LNCaP clone FGC (cell line): ENCODE measurements at regions not wholly inside any gene's neighbourhood (a gene's known extent, or its start where the extent isn't known, plus 50 kb on each side); places are given as distances from the start of the nearest gene placed in this dataset.

Experiments used
- DNase-seq: peaks from one replicate; pipeline ENCODE4 v3.0.0-alpha.2; 2011; ENCODE audit warnings: low read depth
- H3K4me3 ChIP-seq: 2 replicates; pipeline ENCODE4 v1.5.1; 2011; ENCODE audit warnings: mild to moderate bottlenecking, low read depth, low read length, control low read depth
- TF ChIP-seq, protein P1 (sequence below): IDR thresholded peaks from 2 replicates; pipeline ENCODE4 v1.5.1; 2012; ENCODE audit warnings: mild to moderate bottlenecking; ENCODE audit not compliant: control insufficient read depth, insufficient read depth; ENCODE audit errors: extremely low read depth

DNA sequence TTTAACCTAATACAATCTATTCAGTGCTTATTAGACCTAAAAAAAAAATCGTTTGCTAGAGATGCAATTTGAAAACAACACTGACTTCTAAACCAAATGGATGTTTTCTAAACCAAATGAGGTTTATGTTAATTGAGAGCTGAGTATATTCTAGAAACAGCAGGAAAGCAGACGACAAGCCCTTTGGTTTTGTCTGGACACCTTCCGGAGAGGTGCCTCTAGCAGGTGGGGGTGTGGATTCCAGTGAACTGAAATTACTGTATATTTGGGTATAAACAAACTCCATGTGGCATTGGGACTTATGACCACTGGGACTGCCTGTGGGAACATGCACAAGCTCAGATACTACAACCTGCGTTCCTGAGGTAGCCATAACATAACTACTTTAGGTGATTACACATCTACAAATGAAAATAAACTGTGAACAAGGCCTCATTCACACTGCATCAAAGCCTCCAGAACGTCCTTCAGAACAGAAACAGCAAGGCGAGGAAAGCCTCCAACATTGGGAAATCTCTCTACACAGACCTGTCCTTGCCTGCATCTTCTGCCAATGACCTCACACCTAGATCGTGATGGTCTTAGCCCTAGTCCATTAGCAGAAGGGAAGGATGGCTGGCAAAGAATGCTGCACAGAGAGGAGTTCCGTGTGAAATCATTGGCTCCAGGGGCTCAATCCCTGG lies 206.8 kb upstream of the FOXQ1 start:
- TF ChIP-seq, protein P1, sequence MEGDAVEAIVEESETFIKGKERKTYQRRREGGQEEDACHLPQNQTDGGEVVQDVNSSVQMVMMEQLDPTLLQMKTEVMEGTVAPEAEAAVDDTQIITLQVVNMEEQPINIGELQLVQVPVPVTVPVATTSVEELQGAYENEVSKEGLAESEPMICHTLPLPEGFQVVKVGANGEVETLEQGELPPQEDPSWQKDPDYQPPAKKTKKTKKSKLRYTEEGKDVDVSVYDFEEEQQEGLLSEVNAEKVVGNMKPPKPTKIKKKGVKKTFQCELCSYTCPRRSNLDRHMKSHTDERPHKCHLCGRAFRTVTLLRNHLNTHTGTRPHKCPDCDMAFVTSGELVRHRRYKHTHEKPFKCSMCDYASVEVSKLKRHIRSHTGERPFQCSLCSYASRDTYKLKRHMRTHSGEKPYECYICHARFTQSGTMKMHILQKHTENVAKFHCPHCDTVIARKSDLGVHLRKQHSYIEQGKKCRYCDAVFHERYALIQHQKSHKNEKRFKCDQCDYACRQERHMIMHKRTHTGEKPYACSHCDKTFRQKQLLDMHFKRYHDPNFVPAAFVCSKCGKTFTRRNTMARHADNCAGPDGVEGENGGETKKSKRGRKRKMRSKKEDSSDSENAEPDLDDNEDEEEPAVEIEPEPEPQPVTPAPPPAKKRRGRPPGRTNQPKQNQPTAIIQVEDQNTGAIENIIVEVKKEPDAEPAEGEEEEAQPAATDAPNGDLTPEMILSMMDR: no peak
- no peak overlapping the region for H3K4me3 ChIP-seq

DNA sequence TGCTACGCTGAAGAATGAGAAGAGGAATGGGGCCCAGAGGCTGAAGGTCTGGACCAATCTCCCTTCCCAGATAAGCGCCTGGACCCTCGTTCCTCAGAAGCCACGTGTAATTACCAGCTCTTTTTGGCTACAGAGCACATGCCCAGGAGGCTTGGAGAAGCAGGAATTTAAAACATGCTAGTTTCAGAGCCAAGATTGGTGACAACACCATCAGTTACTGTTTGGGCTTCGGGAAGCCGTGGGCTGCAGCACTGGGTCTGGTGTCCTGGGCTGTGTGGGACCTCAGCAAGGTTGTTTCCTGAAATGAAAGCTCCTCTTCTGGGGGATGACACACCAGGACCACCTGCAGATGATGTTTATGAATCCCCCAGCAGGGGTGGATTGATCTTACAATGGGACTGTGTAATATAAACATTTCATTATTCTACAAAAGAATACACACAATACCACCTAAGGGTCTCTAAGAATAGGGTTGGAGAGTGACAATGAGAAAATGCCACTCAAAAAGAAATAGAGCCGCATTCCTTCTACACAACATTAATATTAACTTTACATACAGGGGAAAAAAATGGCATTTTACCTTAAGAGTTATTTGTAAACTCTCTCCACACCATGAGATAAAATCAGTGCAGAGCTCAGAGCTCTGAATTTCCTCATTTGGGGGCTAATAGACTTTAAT lies 207.8 kb upstream of the FOXQ1 start:
- no peak for DNase-seq
- TF ChIP-seq, protein P1: no peak
- no peak overlapping the region for H3K4me3 ChIP-seq

More for the DNA sequence above, 206.8 kb upstream of the FOXQ1 start:
- DNase-seq: no peak

DNA sequence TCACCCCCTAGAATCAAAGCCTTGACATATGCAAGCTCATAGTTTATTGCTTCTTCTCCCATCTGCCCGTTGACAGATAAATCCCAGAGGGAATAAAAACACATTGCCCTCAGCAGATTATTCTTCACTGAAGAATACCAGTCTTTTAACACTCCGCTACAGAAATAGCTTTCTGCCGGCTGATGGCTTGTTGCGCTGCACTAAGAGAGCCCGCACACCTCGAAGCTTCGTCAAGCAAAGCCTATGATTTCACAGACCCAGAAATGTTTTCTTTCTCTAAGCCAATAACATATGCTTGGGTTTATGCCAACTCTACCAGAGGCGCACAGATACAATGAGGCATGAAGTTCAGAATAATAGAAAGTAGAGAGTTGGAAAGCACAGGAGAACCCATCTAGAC lies 208.9 kb upstream of the FOXQ1 start:
- H3K4me3 ChIP-seq: no peak overlapping the region
- DNase-seq: no peak
- TF ChIP-seq, protein P1: no peak

DNA sequence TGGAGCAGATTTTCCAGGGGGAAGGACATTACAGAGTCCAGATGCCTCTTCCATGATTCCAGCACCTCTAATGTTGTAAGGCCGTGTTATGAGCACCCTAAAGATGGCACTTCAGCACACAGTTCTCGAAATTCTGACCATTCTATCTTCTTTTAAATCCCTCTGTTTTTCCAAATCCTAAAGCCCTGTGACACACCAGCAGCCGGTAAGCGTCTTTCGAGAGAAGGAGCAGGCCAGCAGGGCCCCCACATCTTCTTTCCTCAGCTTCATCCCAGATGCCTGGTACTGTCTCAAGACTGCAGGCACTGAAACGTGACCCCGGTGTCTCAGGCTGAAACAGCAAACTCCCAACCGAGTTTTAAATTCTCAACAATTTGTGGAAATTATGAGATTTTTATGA lies 211.6 kb upstream of the FOXQ1 start:
- no peak for DNase-seq
- TF ChIP-seq, protein P1: no peak
- no peak overlapping the region for H3K4me3 ChIP-seq

DNA sequence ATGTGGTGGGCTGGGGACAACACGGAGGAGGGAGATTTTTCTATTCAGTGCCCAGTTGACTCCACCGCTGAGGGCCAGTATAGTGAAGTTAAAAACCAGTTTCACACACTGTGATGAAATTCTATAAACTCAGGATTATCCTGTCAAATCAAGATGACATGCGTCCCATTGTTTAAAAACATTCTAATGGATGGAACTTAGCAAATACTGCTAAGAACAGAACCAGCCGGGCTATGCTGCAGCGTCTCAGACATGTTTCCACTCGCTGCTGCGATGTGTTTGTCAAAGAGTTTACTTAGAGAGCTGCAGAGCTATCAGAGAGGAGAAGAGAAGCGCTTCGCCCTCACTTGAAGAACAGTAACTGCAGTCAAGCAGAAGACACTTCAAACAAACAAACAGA lies 212.6 kb upstream of the FOXQ1 start:
- TF ChIP-seq, protein P1: no peak
- DNase-seq: no peak
- H3K4me3 ChIP-seq: no peak overlapping the region

DNA sequence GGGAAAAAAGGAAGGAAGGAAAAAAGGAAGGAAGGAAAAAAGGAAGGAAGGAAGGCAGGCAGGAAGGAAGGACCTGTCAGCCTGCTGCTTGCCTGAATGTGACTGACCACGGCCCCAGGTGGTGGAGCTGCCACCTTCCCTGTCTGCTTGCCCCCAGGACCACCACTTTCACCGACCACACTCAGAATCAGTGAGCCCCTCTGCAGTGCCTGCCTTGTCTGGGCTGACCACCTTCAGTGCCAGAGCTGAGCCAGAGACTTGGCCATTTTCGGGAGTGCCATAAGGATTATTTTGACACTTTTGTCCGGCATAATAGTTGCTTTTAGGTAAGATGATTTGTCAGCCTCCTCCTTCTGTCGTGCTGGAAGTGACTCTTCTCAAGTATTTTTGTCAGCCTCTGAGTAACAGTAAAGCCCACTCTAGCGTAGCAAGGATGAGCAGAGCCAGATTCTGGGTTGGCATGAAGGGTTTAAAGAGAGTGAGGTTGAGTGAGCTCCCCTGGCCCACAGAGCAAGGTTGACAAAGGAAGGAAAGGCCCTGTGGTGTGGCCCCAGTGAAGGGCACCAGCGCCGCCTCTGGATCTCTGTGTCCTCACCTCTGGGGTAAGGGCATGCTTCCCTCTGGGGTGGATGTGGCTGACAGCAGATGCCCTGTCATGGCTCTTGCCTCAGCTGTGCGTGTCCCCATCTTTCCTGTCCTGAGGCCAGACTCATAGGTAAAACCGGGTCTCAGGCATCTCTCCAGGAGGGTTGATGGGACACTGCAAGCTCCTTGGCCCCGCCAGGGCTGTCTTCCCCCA lies 214.7 kb upstream of the FOXQ1 start:
- TF ChIP-seq, protein P1: no peak
- H3K4me3 ChIP-seq: no peak overlapping the region
- no peak for DNase-seq
